H9 (cell line): ENCODE measurements at regions not wholly inside any gene's neighbourhood (a gene's known extent, or its start where the extent isn't known, plus 50 kb on each side); places are given as distances from the start of the nearest gene placed in this dataset.
A peak's percentile ranks its signal among the peaks of the same experiment; 100 is the strongest.

Experiments used
- DNase-seq: peaks from one replicate; pipeline ENCODE4 v3.0.0-alpha.2; 2017
- H2AFZ ChIP-seq: one replicate; pipeline ENCODE4 v1.6.1; 2013; ENCODE audit warnings: mild to moderate bottlenecking, low read length, control low read depth, moderate library complexity
- H2AK5ac ChIP-seq: 2 replicates; pipeline ENCODE4 v1.6.1; 2013; ENCODE audit warnings: low read length, control low read depth, mixed read lengths; ENCODE audit not compliant: insufficient read length
- H2BK120ac ChIP-seq: one replicate; pipeline ENCODE4 v1.6.1; 2013; ENCODE audit warnings: low read depth, mild to moderate bottlenecking, low read length, control low read depth, inconsistent platforms; ENCODE audit not compliant: poor library complexity, severe bottlenecking
- H2BK12ac ChIP-seq: 2 replicates; pipeline ENCODE4 v1.6.1; 2013; ENCODE audit warnings: low read length, control low read depth, mixed read lengths, low read depth; ENCODE audit not compliant: insufficient read length
- H2BK15ac ChIP-seq: 2 replicates; pipeline ENCODE4 v1.6.1; 2013; ENCODE audit warnings: low read depth, low read length, control low read depth
- H2BK20ac ChIP-seq: one replicate; pipeline ENCODE4 v1.6.1; 2013; ENCODE audit warnings: low read depth, mild to moderate bottlenecking, low read length, control low read depth, inconsistent platforms; ENCODE audit not compliant: poor library complexity, severe bottlenecking
- H2BK5ac ChIP-seq: 2 replicates; pipeline ENCODE4 v1.6.1; 2013; ENCODE audit warnings: low read length, control low read depth, mixed read lengths; ENCODE audit not compliant: insufficient read length
- H3K14ac ChIP-seq: 2 replicates; pipeline ENCODE4 v1.6.1; 2013; ENCODE audit warnings: low read length, control low read depth; ENCODE audit not compliant: insufficient read depth
- H3K18ac ChIP-seq: 2 replicates; pipeline ENCODE4 v1.6.1; 2013; ENCODE audit warnings: low read depth, mild to moderate bottlenecking, mixed read lengths, low read length, control low read depth; ENCODE audit not compliant: insufficient read length
- H3K23ac ChIP-seq: 2 replicates; pipeline ENCODE4 v1.6.1; 2013; ENCODE audit warnings: low read length, control low read depth, mixed read lengths, low read depth; ENCODE audit not compliant: insufficient read length
- H3K23me2 ChIP-seq: 2 replicates; pipeline ENCODE4 v1.6.1; 2013; ENCODE audit warnings: low read depth, mild to moderate bottlenecking, mixed read lengths, low read length, control low read depth; ENCODE audit not compliant: insufficient read length, poor library complexity, severe bottlenecking
- H3K27ac ChIP-seq: 2 replicates; pipeline ENCODE4 v1.5.1; 2013; ENCODE audit warnings: low read length, control low read depth, mixed read lengths, low read depth; ENCODE audit not compliant: insufficient read length
- H3K27me3 ChIP-seq: 2 replicates; pipeline ENCODE4 v1.6.1; 2013; ENCODE audit warnings: low read length, control low read depth, inconsistent platforms; ENCODE audit not compliant: insufficient read depth
- H3K4ac ChIP-seq: 2 replicates; pipeline ENCODE4 v1.6.1; 2013; ENCODE audit warnings: low read depth, mild to moderate bottlenecking, control low read depth, inconsistent platforms, low read length, moderate library complexity
- H3K4me1 ChIP-seq: 2 replicates; pipeline ENCODE4 v1.6.1; 2013; ENCODE audit warnings: low read length, control low read depth, inconsistent platforms; ENCODE audit not compliant: insufficient read depth
- H3K4me2 ChIP-seq: 2 replicates; pipeline ENCODE4 v1.6.1; 2013; ENCODE audit warnings: low read length, control low read depth, mixed read lengths; ENCODE audit not compliant: insufficient read length, insufficient read depth
- H3K56ac ChIP-seq: 2 replicates; pipeline ENCODE4 v1.6.1; 2013; ENCODE audit warnings: low read depth, mild to moderate bottlenecking, mixed read lengths, low read length, control low read depth; ENCODE audit not compliant: insufficient read length
- H3K79me1 ChIP-seq: 2 replicates; pipeline ENCODE4 v1.6.1; 2013; ENCODE audit warnings: low read depth, mild to moderate bottlenecking, moderate library complexity, low read length, control low read depth, inconsistent platforms; ENCODE audit not compliant: insufficient read depth, poor library complexity, severe bottlenecking
- H3K79me2 ChIP-seq: 2 replicates; pipeline ENCODE4 v1.6.1; 2013; ENCODE audit warnings: low read length, control low read depth, inconsistent platforms; ENCODE audit not compliant: insufficient read depth
- H3K9ac ChIP-seq: 2 replicates; pipeline ENCODE4 v1.6.1; 2013; ENCODE audit warnings: low read length, control low read depth, mixed read lengths; ENCODE audit not compliant: insufficient read length; ENCODE audit errors: extremely low read depth
- H3K9me3 ChIP-seq: one replicate; pipeline ENCODE4 v1.6.1; 2013; ENCODE audit warnings: low read depth, low read length, inconsistent platforms; ENCODE audit not compliant: control insufficient read depth
- H3T11ph ChIP-seq: one replicate; pipeline ENCODE4 v1.6.1; 2013; ENCODE audit warnings: mild to moderate bottlenecking, low read length, control low read depth, inconsistent platforms
- H4K20me1 ChIP-seq: one replicate; pipeline ENCODE4 v1.6.1; 2013; ENCODE audit not compliant: control insufficient read depth, insufficient read length, insufficient read depth
- H4K5ac ChIP-seq: 2 replicates; pipeline ENCODE4 v1.6.1; 2013; ENCODE audit warnings: low read depth, mild to moderate bottlenecking, mixed read lengths, low read length, control low read depth; ENCODE audit not compliant: insufficient read length
- H4K8ac ChIP-seq: replicated peaks from 2 replicates; pipeline ENCODE4 v1.6.1; 2013; ENCODE audit warnings: low read length, control low read depth, mixed read lengths, low read depth; ENCODE audit not compliant: insufficient read length
- H4K91ac ChIP-seq: 2 replicates; pipeline ENCODE4 v1.6.1; 2013; ENCODE audit warnings: low read depth, mild to moderate bottlenecking, moderate library complexity, mixed read lengths, low read length, control low read depth; ENCODE audit not compliant: insufficient read length
- H3K27ac Mint-ChIP-seq, 3 experiments: 2 replicates in 2 of 3; 3 replicates in 1 of 3; pipeline ENCODE4 v1.8.0; 2020 to 2021; ENCODE audit warnings: mixed read lengths in 3 of 3, mild to moderate bottlenecking in 1 of 3, moderate library complexity in 1 of 3
- H3K27me3 Mint-ChIP-seq: 2 replicates; pipeline ENCODE4 v1.8.0; 2021; ENCODE audit warnings: low read depth, mild to moderate bottlenecking, moderate library complexity, mixed read lengths
- H3K36me3 Mint-ChIP-seq, 3 experiments: 2 replicates in 2 of 3; 3 replicates in 1 of 3; pipeline ENCODE4 v1.8.0; 2020 to 2021; ENCODE audit warnings: low read depth in 3 of 3, mixed read lengths in 3 of 3; ENCODE audit not compliant: insufficient read depth in 1 of 3
- H3K4me1 Mint-ChIP-seq, 2 experiments: 2 replicates each; pipeline ENCODE4 v1.8.0; 2020; ENCODE audit warnings: mixed read lengths in 2 of 2
- H3K4me3 Mint-ChIP-seq, 2 experiments: 2 replicates in 1 of 2; 3 replicates in 1 of 2; pipeline ENCODE4 v1.8.0; 2020 to 2021; ENCODE audit warnings: mild to moderate bottlenecking in 2 of 2, mixed read lengths in 2 of 2, moderate library complexity in 1 of 2
- H3K9me3 Mint-ChIP-seq, 2 experiments: 2 replicates in 1 of 2; 3 replicates in 1 of 2; pipeline ENCODE4 v1.8.0; 2020; ENCODE audit warnings: mild to moderate bottlenecking in 2 of 2, mixed read lengths in 2 of 2, moderate library complexity in 1 of 2
- WGBS: extraction: QIAGEN DNeasy Blood & Tissue Kit; methylation state at CpG from one replicate; pipeline ENCODE4 v1.1.7; 2013; ENCODE audit warnings: missing lambda C conversion rate, low lambda C conversion rate, mixed read lengths; ENCODE audit not compliant: insufficient read length; ENCODE audit errors: extremely low coverage; 5-methylcytosine and 5-hydroxymethylcytosine counted together
- TF ChIP-seq, protein P1 (sequence below): fragments of 200-600 bp; sonication (generic); conservative IDR thresholded peaks from 3 replicates; pipeline ENCODE4 v1.8.0; 2021; ENCODE audit warnings: antibody characterized with exemption, mild to moderate bottlenecking

DNA sequence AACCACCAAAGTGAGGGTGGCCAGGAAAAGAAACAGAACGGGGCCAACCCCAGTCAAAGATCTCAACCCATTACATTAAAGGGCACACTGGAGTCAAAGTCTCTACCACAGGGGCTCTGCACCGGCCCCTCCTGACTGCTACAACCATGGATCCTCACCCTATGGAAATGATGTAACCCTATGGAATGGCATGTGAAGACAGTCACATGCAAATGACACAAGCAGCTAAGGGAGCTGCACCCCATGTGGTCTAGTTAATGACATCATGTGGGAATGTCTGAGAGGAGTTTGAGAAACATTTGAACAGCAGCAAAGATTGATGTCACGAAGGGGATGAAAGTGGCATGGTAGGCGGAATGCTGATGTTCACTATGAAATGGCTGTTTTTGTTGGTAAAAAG, 298.2 kb upstream of the SLCO3A1 start:
- no peaks in the 10 kb centered on the region for H3K9me3 ChIP-seq
- peaks cover 13 to 22% of the 10 kb centered on the region in 2 experiments for H3K4me1 Mint-ChIP-seq
- no peak overlapping the region for H3K56ac ChIP-seq
- H3K18ac ChIP-seq: no peak overlapping the region
- H3K36me3 Mint-ChIP-seq: no peaks in the 10 kb centered on the region
- no peak overlapping the region for H3K9ac ChIP-seq
- no peak overlapping the region for H2BK15ac ChIP-seq
- H3K79me1 ChIP-seq: no peaks in the 10 kb centered on the region
- no peak overlapping the region for H3K14ac ChIP-seq
- H4K91ac ChIP-seq: no peak overlapping the region
- no peak overlapping the region for H2AFZ ChIP-seq
- no peak overlapping the region for H4K8ac ChIP-seq
- 0 out of 7 replicates have a peak overlapping the region, but pooled peaks of 1 of the 3 experiments have one; percentile 5 for H3K27ac Mint-ChIP-seq
- no peak overlapping the region for H3K4me2 ChIP-seq
- no peak overlapping the region for H3K4me3 Mint-ChIP-seq
- no peak overlapping the region for H3K23ac ChIP-seq
- H2BK20ac ChIP-seq: no peak overlapping the region
- no peak overlapping the region for H3K27ac ChIP-seq
- H3K27me3 Mint-ChIP-seq: no peaks in the 10 kb centered on the region
- no peak overlapping the region for H2BK5ac ChIP-seq
- TF ChIP-seq, protein P1, sequence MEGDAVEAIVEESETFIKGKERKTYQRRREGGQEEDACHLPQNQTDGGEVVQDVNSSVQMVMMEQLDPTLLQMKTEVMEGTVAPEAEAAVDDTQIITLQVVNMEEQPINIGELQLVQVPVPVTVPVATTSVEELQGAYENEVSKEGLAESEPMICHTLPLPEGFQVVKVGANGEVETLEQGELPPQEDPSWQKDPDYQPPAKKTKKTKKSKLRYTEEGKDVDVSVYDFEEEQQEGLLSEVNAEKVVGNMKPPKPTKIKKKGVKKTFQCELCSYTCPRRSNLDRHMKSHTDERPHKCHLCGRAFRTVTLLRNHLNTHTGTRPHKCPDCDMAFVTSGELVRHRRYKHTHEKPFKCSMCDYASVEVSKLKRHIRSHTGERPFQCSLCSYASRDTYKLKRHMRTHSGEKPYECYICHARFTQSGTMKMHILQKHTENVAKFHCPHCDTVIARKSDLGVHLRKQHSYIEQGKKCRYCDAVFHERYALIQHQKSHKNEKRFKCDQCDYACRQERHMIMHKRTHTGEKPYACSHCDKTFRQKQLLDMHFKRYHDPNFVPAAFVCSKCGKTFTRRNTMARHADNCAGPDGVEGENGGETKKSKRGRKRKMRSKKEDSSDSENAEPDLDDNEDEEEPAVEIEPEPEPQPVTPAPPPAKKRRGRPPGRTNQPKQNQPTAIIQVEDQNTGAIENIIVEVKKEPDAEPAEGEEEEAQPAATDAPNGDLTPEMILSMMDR: no peak
- H3T11ph ChIP-seq: no peak overlapping the region
- no peaks in the 10 kb centered on the region for H3K4me1 ChIP-seq
- H3K4ac ChIP-seq: no peak overlapping the region; the same call in 1 of the 2 replicates
- H4K20me1 ChIP-seq: no peaks in the 10 kb centered on the region
- peak; percentile 34 for DNase-seq
- no CpG with 5 or more reads among the region's 4 CpGs for WGBS
- no peaks in the 10 kb centered on the region for H3K9me3 Mint-ChIP-seq
- no peak overlapping the region for H2BK120ac ChIP-seq
- no peaks in the 10 kb centered on the region for H3K27me3 ChIP-seq
- no peak overlapping the region for H2AK5ac ChIP-seq
- H3K79me2 ChIP-seq: no peaks in the 10 kb centered on the region
- no peak overlapping the region for H4K5ac ChIP-seq
- no peak overlapping the region for H2BK12ac ChIP-seq
- no peaks in the 10 kb centered on the region for H3K23me2 ChIP-seq
